HG03342 (cell line): ENCODE measurements at regions not wholly inside any gene's neighbourhood (a gene's known extent, or its start where the extent isn't known, plus 50 kb on each side); places are given as distances from the start of the nearest gene placed in this dataset.
"Not testable (repeated sequence)": the region's sequence is repeated elsewhere in the genome, so short reads cannot be mapped to it uniquely, and the experiment has no call there.

Experiments used
- ATAC-seq: cut with Tn5 transposase; IDR thresholded peaks from one replicate; pipeline ENCODE4 v1.9.1; 2021; ENCODE audit warnings: mild to moderate bottlenecking, moderate library complexity; ENCODE audit not compliant: unreplicated experiment

DNA sequence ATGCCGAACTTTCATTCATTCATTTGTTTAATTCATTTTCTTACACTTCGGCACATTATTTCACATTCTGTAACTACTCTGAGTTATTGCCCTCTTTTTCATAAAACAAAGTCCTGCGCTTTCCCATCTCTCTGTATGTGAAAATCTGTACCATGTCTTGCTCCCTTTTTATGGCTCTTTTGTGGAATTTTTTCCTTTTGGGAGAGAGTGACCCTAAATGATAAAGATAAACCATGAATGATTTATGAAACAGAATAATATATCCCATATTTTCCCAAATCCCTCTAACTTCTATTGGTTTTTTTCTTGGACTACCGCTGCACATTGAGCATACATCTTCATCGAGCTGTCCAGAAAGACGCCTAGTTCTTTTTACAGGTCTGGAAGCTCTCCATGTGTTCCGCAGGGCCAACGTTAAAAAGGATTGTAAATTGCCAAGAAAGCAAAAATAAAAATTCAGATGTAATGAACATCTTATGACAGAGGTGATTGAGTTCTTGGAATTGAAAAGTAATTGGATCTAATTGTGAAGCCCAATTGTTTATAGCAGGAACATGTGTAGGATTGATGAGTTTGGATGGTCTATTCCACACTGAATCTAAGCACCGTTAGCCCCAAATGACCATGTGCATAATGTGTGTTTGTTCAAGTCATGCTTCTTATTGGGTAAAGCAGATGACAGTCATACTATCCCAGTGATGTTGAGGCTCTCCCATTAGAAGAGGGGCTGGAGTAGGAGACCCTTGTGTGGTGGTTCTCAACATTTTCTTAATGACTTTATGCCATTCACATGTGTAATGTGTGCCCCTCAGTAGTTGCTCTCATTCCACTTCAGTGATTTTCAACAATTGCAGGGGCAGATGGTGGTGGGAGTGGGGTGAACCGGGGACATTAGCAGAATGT, 378.9 kb downstream of the DLEU7 start:
- no peak for ATAC-seq

- ATAC-seq: no peak
Observed at GRCh38 chr13:50466456-50466855, 377.0 kb downstream of the DLEU7 start.

DNA sequence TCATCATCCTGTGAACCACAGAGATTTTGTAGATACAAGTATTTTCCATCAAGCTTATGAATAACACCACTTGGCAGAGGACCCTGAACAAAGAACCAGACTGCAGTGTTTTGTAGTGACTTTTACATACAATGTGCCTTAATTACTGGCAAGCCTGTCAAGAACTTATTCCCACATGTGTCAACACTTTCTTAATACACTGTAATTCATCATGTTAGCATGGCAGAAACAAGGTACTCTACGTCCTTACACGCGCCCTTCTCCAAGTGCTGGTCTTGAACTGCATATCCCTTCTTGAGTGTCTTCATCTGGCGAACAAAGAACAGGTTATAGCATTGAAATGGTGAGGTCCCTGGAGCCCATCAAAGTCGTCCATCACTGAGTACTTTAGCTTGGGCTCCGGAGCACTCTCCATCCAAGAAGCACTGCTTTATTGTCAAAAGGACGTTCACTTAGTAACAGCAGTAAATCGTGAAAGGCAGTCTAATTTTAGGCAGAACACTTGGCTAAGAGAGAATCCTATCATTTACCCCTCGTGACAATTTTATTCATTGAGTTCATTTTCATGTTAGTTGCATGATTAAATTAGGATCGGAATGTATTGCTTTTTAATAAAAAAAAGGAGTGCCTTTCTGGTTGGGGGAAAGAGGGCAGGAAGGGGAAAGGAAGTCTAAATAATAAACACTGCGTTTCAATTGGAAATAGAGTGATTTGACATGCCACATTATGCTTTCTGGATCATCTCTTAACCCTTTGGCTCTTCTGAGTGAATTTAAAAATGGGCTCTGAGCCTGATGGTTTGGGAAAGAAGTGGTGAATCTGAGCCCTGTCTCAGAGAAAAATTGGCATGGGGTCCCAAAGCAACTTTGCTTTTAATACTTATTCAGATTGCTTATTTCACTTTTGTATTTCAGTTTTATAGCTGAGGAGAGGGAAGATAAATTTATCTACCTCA, 376.1 kb downstream of the DLEU7 start:
- no peak for ATAC-seq

GRCh38 chr13:50468849-50469669, 374.4 kb downstream of the DLEU7 start:
- no peak for ATAC-seq

GRCh38 chr13:50473050-50473449, 370.4 kb downstream of the DLEU7 start:
- not testable (repeated sequence) for ATAC-seq

GRCh38 chr13:50474088-50474662, 369.3 kb downstream of the DLEU7 start:
- no peak for ATAC-seq

- ATAC-seq: no peak
Observed at GRCh38 chr13:50476577-50477285, 366.8 kb downstream of the DLEU7 start.

GRCh38 chr13:50481936-50482335, 361.6 kb downstream of the DLEU7 start:
- no peak for ATAC-seq

DNA sequence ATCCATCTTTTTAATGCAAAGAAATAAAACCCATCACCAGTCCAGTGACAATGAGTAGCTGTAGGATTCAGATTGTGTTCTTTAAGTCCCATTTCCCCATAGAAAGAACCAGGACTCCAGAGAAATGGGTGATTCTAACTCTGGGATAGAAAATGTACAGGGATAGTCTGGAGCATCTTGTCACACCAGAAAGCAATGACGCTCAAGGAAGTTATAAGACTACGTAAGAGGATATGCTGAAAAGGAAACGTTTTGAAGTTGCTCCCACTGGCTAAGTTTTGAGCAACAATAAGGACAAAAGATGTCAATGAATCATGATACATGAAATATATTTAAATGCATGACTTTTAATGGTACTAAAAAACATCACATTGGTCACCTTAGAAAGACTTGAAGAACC, 360.1 kb downstream of the DLEU7 start:
- no peak for ATAC-seq

DNA sequence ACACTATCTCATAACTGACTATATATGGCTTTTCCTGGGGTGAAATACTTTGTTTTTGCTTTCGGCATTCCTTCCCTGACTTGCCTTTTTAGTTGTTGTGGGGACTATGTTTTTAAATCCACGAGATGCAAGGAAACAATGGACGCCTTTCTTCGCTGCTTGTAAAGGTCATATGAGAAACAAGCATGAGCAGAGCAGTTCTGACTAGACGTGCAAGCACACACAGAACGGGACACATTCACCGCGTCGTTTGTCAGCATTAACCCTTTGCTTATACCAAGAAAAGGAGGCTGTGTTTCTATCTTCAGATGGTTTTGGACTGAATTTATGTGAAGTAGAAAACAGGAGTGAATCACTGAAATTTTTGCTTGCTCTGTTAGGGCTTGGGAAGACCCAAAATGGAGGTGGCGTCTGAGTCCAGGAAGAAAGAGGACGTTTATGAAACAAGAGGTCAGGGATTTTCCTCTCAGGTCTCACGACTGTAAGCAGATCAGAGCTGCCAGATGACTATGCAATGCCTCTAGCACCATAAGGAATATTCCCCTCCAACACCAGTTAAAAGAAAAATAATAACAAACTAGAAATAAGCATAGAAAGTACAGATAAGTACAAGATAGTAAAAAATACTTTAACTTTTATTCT, 358.9 kb downstream of the DLEU7 start:
- no peak for ATAC-seq

DNA sequence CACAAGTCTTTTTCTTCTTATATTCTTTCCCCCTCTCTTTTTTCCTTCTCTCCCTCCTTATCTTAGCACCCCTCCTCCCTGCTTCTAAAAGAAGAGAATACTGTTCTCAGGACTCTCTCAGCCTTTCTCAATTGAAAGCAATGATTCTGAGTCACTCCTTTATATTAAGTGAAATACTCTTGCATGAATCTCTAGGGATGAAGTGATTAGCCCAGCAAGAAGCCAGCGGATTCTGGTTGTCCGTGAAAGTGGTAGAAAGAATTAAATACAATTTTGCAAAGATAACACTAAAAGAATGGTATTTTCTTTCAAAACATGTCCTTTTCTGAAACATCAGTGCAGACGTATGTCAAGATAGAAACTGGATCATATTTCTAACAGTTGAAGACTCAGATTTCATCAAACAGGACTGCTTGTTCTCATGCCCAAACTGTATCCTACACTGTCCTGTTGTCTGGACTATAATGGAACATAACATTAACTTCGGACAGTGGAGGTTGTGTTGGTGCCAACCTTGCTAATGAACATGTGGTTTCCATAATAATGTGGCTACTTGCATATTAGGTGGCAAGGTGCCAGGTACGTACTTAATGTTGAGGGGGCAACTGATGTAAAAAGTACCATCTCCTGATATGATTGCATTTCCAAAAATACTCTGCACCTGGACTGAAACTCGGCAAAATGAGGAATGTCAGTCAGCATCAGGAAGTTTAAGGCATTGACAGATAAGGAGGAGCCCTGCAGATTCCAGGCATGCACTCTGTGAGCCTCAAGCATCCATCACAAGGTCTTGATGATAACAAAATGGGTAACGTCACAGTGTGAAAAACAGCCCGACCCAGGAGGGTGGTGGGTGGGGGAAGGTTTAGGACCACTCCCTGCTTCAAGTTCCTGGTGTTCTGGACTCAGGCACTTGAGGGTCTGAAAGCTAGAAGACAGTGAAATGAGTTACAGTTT, 357.2 kb downstream of the DLEU7 start:
- no peak for ATAC-seq

DNA sequence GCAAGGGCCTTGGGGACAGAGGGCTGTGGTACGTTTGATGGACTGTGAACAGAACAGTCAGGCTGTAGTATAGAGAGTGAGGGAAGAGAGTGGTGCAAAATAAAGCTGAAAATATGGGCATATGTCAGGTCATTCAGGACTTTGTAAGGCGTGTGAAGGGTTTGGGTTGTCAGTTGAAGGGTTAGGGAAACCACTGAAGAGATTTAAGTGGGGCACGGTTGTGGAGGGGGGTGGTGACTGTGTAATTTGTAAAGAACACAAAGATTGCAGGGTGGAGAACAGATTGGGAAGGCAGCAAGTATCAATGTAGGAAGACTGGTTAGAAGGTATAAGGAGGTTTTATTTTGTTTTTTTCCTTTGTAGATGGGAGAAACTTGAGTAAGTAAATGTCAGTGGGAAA, 349.8 kb downstream of the DLEU7 start:
- no peak for ATAC-seq

GRCh38 chr13:50494138-50494537, 349.4 kb downstream of the DLEU7 start:
- ATAC-seq: no peak

- not testable (repeated sequence) for ATAC-seq
Observed at GRCh38 chr13:50503212-50503611, 340.3 kb downstream of the DLEU7 start.

GRCh38 chr13:50509167-50509566, 334.3 kb downstream of the DLEU7 start:
- ATAC-seq: no peak

DNA sequence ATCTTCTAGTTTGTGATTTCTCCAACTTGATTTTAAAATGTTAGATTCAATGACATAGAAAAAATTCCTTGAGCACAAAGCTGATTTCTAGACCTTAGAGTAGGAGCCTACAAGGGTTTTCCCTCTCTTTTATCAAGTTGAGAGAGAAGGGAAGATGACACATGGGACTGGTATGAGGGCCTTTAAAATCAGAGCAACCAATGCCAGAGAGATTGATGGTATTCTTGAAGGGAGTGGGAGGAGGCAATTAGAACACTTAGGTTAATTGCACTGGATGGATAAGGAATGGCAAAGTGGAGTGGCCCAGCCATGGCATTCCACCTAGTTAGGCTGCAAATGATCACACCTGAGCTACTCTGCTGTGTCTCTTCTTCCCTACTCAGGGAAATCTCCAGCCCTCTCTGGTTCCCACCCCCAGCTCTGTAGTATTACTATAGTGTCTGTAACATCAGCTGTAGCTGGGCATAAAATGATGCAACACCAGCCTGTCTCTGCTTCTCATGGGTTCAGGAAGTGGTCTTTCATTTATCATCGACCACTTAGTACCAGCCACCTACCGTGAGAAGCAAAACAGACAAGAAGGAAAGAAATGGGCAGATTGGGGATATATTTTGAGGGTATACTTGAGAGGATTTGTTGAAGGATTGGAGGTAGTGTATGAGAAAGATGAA, 333.6 kb downstream of the DLEU7 start:
- no peak for ATAC-seq

- ATAC-seq: not testable (repeated sequence)
Observed at GRCh38 chr13:50510885-50511545, 332.5 kb downstream of the DLEU7 start.
